GM12891 (cell line): ENCODE measurements at regions not wholly inside any gene's neighbourhood (a gene's known extent, or its start where the extent isn't known, plus 50 kb on each side); places are given as distances from the start of the nearest gene placed in this dataset.

Experiments used
- POLR2A ChIP-seq: IDR thresholded peaks from 2 replicates; pipeline ENCODE4 v1.6.1; 2011; ENCODE audit warnings: low read depth, low read length, control low read depth
- POLR2AphosphoS5 ChIP-seq: IDR thresholded peaks from 2 replicates; pipeline ENCODE4 v1.6.1; 2011; ENCODE audit warnings: low read depth, low read length, control low read depth

GRCh38 chr10:65779985-65780384 lies 1145.9 kb upstream of the LRRTM3 start:
- TF ChIP-seq POLR2A = no peak
- TF ChIP-seq POLR2AphosphoS5 = no peak
